Naive B cell (primary cell): ENCODE measurements at regions not wholly inside any gene's neighbourhood (a gene's known extent, or its start where the extent isn't known, plus 50 kb on each side); places are given as distances from the start of the nearest gene placed in this dataset.
"Not testable (repeated sequence)": the region's sequence is repeated elsewhere in the genome, so short reads cannot be mapped to it uniquely, and the experiment has no call there.

Source experiments
- ATAC-seq, 2 donors: fragments of 150-1000 bp; cut with Tn5 transposase; 2 replicates each; pipeline ENCODE4 v1.10.0; 2021; ENCODE audit warnings: low read depth in 2 of 2, mild to moderate bottlenecking in 2 of 2, moderate library complexity in 2 of 2
- DNase-seq: peaks from one replicate; pipeline ENCODE4 v3.0.0; 2022
- H3K27ac Mint-ChIP-seq, 6 donors: one replicate each; pipeline ENCODE4 v1.8.0; 2020 to 2022; ENCODE audit warnings: mild to moderate bottlenecking in 6 of 6, mixed read lengths in 6 of 6, moderate library complexity in 5 of 6, inconsistent platforms in 2 of 6
- H3K27me3 Mint-ChIP-seq, 3 donors: one replicate each; pipeline ENCODE4 v1.8.0; 2021 to 2022; ENCODE audit warnings: mixed read lengths in 3 of 3, mild to moderate bottlenecking in 1 of 3
- H3K36me3 Mint-ChIP-seq, 2 donors: one replicate each; pipeline ENCODE4 v1.8.0; 2020 to 2022; ENCODE audit warnings: mixed read lengths in 2 of 2, inconsistent platforms in 1 of 2, mild to moderate bottlenecking in 1 of 2
- H3K4me1 Mint-ChIP-seq, 3 donors: one replicate each; pipeline ENCODE4 v1.8.0; 2020 to 2022; ENCODE audit warnings: mixed read lengths in 3 of 3, inconsistent platforms in 1 of 3, mild to moderate bottlenecking in 1 of 3, moderate library complexity in 1 of 3
- H3K4me3 Mint-ChIP-seq, 8 donors: one replicate each; pipeline ENCODE4 v1.8.0; 2020 to 2022; ENCODE audit warnings: mild to moderate bottlenecking in 8 of 8, mixed read lengths in 8 of 8, moderate library complexity in 8 of 8, inconsistent platforms in 2 of 8
- H3K9me3 Mint-ChIP-seq, 7 donors: one replicate each; pipeline ENCODE4 v1.8.0; 2020 to 2022; ENCODE audit warnings: mixed read lengths in 7 of 7, mild to moderate bottlenecking in 5 of 7, inconsistent platforms in 2 of 7, moderate library complexity in 1 of 7

DNA sequence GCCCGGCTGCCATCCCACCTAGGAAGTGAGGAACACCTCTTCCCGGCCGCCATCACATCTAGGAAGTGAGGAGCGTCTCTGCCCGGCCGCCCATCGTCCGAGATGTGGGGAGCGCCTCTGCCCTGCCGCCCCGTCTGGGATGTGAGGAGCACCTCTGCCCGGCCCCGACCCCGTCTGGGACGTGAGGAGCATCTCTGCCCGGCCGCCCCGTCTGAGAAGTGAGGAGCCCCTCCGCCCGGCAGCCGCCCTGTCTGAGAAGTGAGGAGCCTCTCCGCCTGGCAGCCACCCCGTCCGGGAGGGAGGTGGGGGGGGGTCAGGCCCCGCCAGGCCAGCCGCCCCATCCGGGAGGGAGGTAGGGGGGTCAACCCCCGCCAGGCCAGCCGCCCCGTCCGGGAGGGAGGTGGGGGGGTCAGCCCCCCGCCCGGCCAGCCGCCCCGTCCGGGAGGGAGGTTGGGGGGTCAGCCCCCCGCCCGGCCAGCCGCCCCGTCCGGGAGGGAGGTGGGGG lies 330.0 kb downstream of the CBLN1 start:
- not testable (repeated sequence) for H3K4me3 Mint-ChIP-seq, H3K4me1 Mint-ChIP-seq, H3K9me3 Mint-ChIP-seq, H3K27me3 Mint-ChIP-seq, DNase-seq, H3K36me3 Mint-ChIP-seq, ATAC-seq, H3K27ac Mint-ChIP-seq

GRCh38 chr16:48950184-48950583 lies 331.5 kb downstream of the CBLN1 start:
- H3K36me3 Mint-ChIP-seq = no peaks in the 10 kb centered on the region
- H3K4me3 Mint-ChIP-seq = no peak overlapping the region
- H3K27me3 Mint-ChIP-seq = peaks cover 0 to 8% (median 0%) of the 10 kb centered on the region in 3 donors
- no peak for ATAC-seq
- H3K9me3 Mint-ChIP-seq = peaks cover 0 to 5% (median 2%) of the 10 kb centered on the region in 7 donors
- H3K4me1 Mint-ChIP-seq = no peaks in the 10 kb centered on the region
- no peak for DNase-seq
- no peak overlapping the region for H3K27ac Mint-ChIP-seq

GRCh38 chr16:48949636-48950035 lies 332.0 kb downstream of the CBLN1 start:
- ATAC-seq (no peak), DNase-seq (no peak)
- H3K4me3 Mint-ChIP-seq = no peak overlapping the region
- H3K36me3 Mint-ChIP-seq = no peaks in the 10 kb centered on the region
- peaks cover 0 to 5% (median 2%) of the 10 kb centered on the region in 7 donors for H3K9me3 Mint-ChIP-seq
- no peaks in the 10 kb centered on the region for H3K4me1 Mint-ChIP-seq
- H3K27ac Mint-ChIP-seq = no peak overlapping the region
- peaks cover 0 to 8% (median 0%) of the 10 kb centered on the region in 3 donors for H3K27me3 Mint-ChIP-seq

DNA sequence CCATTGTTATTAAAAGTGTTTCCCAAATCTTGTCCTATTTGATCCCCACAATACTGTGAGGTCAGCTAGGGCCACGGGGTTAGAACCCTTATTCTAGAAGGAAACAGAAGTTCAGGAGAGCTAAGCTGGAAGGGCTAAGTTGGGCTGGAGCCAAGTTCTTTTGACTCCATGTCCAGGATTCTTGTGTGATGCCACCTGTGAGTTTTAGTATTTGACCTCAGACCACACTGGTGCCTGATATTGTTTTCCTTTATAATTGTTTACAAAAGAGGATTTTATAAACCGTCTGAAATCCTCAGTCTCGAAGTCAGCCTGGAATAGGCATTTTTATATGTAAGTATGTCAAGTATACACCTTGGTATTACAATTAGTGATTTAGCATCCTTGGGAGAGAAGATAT lies 332.7 kb downstream of the CBLN1 start:
- H3K27me3 Mint-ChIP-seq = peaks cover 0 to 8% (median 5%) of the 10 kb centered on the region in 3 donors
- no peak overlapping the region for H3K27ac Mint-ChIP-seq
- no peaks in the 10 kb centered on the region for H3K36me3 Mint-ChIP-seq

GRCh38 chr16:48947371-48947713 lies 334.3 kb downstream of the CBLN1 start:
- Mint-ChIP-seq H3K27me3 (peaks cover 0 to 8% (median 5%) of the 10 kb centered on the region in 3 donors), H3K36me3 (no peaks in the 10 kb centered on the region), H3K27ac (no peak overlapping the region), H3K9me3 (peaks cover 0 to 10% (median 2%) of the 10 kb centered on the region in 7 donors), H3K4me3 (no peak overlapping the region), H3K4me1 (no peaks in the 10 kb centered on the region)
- ATAC-seq = no peak
- no peak for DNase-seq

More for the DNA sequence above, 332.7 kb downstream of the CBLN1 start:
- H3K4me1 Mint-ChIP-seq = no peaks in the 10 kb centered on the region
- ATAC-seq (no peak), DNase-seq (no peak)
- no peak overlapping the region for H3K4me3 Mint-ChIP-seq
- peaks cover 0 to 10% (median 2%) of the 10 kb centered on the region in 7 donors for H3K9me3 Mint-ChIP-seq

- no peaks in the 10 kb centered on the region for H3K36me3 Mint-ChIP-seq
- ATAC-seq (no peak), DNase-seq (no peak)
- H3K9me3 Mint-ChIP-seq = peaks cover 0 to 10% (median 2%) of the 10 kb centered on the region in 7 donors
- no peak overlapping the region for H3K27ac Mint-ChIP-seq
- peaks cover 0 to 8% (median 5%) of the 10 kb centered on the region in 3 donors for H3K27me3 Mint-ChIP-seq
- no peak overlapping the region for H3K4me3 Mint-ChIP-seq
- H3K4me1 Mint-ChIP-seq = no peaks in the 10 kb centered on the region
Observed at GRCh38 chr16:48946686-48947370, 334.8 kb downstream of the CBLN1 start.

DNA sequence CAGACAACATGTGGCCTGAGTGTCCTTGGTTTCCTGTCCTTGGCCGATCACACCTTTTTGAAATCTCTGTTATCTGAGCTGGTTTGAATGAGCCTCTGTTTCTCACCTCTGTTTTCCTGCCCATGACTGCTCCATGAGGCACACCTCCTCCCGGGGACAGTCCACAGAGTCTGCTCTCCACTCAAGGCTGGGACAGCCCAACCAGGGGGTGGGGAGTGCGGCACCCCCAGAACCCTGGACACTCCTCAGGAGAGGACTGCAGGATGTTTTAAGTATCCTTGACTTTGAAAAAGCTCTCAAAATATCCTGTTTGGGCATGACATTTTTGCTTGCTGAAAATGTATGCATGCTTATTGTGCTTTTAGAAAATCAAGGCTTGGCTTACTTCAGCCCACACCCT lies 333.0 kb upstream of the N4BP1 start:
- DNase-seq (no peak), ATAC-seq (no peak)
- Mint-ChIP-seq H3K9me3 (peaks cover 0 to 10% (median 2%) of the 10 kb centered on the region in 7 donors), H3K4me3 (no peak overlapping the region), H3K36me3 (no peaks in the 10 kb centered on the region), H3K27me3 (peaks cover 0 to 8% (median 5%) of the 10 kb centered on the region in 3 donors), H3K27ac (no peak overlapping the region), H3K4me1 (no peaks in the 10 kb centered on the region)

DNA sequence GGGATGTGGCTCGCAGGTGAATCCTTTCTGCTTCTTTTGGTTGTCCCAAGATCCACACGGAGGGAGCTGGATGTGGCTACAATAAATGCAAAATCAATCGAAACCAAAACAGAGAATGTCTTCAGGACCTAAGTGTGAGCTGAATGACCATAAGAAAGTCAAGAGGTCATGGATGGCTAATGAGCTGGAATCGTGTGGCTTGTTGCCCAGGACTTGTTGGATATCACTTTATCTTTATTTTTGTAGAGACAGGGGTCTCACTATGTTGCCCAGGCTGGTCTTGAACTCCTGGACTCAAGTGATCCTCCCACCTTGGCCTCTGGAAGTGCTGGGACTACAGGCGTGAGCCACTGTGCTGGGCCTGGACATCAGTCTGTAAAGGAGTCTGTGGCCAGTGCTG lies 326.8 kb upstream of the N4BP1 start:
- peaks cover 0 to 1% (median 0%) of the 10 kb centered on the region in 7 donors for H3K9me3 Mint-ChIP-seq
- DNase-seq (no peak), ATAC-seq (no peak)
- H3K4me3 Mint-ChIP-seq = peak overlapping the region in 1 of 8 donors; percentile 21
- H3K27ac Mint-ChIP-seq = no peak overlapping the region
- no peaks in the 10 kb centered on the region for H3K4me1 Mint-ChIP-seq
- H3K36me3 Mint-ChIP-seq = no peaks in the 10 kb centered on the region
- no peaks in the 10 kb centered on the region for H3K27me3 Mint-ChIP-seq

DNA sequence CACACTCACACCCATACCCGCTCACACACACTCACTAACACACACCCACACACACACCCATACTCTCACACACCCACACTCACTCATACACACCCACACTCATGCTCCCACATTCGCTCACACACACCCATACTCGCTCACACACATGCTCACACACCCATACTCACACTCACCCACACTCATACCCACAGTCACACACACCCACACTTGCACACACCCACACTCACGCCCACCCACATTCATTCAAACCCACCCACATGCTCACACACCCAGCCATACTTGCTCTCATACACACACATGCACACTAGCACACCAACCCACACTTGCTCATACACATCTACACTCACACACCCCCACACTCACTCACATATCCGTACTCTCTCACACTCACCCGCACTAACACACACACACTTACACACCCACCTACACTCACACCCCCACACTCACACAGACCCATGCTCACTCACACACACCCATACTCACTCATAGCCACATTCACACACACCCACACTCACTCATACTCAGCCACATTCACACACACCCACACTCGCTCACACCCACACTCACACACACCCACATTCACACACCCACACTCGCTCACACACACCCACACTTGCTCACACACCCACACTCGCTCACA lies 322.4 kb upstream of the N4BP1 start:
- ATAC-seq (no peak), DNase-seq (no peak)
- no peak overlapping the region for H3K27ac Mint-ChIP-seq
- H3K36me3 Mint-ChIP-seq = no peaks in the 10 kb centered on the region
- H3K27me3 Mint-ChIP-seq = no peaks in the 10 kb centered on the region
- H3K4me1 Mint-ChIP-seq = no peaks in the 10 kb centered on the region
- no peak overlapping the region for H3K4me3 Mint-ChIP-seq
- peaks cover 0 to 4% (median 0%) of the 10 kb centered on the region in 7 donors for H3K9me3 Mint-ChIP-seq

DNA sequence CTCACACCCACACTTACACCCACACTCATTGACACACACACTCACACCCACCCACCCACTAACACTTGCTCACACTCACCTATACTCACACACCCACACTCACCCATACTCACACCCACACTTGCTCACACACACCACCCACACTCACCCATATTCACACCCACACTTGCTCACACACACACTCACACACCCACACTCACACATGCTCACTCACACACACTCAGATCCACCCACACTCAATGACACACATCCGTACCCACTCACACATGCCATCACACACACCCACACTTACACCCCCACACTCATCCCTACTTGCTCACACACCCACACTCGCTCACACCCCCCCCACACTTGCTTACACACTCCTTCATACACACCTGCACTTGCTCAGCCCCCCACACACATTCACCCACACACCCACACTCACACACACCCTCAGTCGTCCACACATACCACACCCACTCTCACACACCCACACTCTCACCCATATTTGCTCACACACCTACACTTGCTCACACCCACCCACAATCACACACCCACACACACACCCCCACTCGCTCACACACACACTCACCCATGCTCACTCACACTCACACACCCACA lies 321.1 kb upstream of the N4BP1 start:
- no peak for ATAC-seq
- H3K27ac Mint-ChIP-seq = no peak overlapping the region
- H3K9me3 Mint-ChIP-seq = peaks cover 0 to 8% (median 4%) of the 10 kb centered on the region in 7 donors
- H3K4me1 Mint-ChIP-seq = no peaks in the 10 kb centered on the region
- no peaks in the 10 kb centered on the region for H3K36me3 Mint-ChIP-seq
- no peak for DNase-seq
- no peaks in the 10 kb centered on the region for H3K27me3 Mint-ChIP-seq
- H3K4me3 Mint-ChIP-seq = no peak overlapping the region

GRCh38 chr16:48919791-48920190 lies 309.8 kb upstream of the N4BP1 start:
- H3K36me3 Mint-ChIP-seq = no peaks in the 10 kb centered on the region
- no peak for ATAC-seq
- H3K27me3 Mint-ChIP-seq = no peaks in the 10 kb centered on the region

GRCh38 chr16:48918520-48919258 lies 308.7 kb upstream of the N4BP1 start:
- H3K36me3 Mint-ChIP-seq = no peaks in the 10 kb centered on the region
- DNase-seq (no peak), ATAC-seq (no peak)
- peaks cover 0 to under 1% (median 0%) of the 10 kb centered on the region in 3 donors for H3K27me3 Mint-ChIP-seq
- no peak overlapping the region for H3K4me3 Mint-ChIP-seq
- H3K27ac Mint-ChIP-seq = no peak overlapping the region
- no peaks in the 10 kb centered on the region for H3K4me1 Mint-ChIP-seq
- peaks cover 0 to 15% (median 2%) of the 10 kb centered on the region in 7 donors for H3K9me3 Mint-ChIP-seq

More at GRCh38 chr16:48919791-48920190, 309.8 kb upstream of the N4BP1 start:
- H3K4me3 Mint-ChIP-seq = no peak overlapping the region
- no peaks in the 10 kb centered on the region for H3K4me1 Mint-ChIP-seq
- no peak overlapping the region for H3K27ac Mint-ChIP-seq
- DNase-seq = no peak
- peaks cover 0 to 14% (median 2%) of the 10 kb centered on the region in 7 donors for H3K9me3 Mint-ChIP-seq

DNA sequence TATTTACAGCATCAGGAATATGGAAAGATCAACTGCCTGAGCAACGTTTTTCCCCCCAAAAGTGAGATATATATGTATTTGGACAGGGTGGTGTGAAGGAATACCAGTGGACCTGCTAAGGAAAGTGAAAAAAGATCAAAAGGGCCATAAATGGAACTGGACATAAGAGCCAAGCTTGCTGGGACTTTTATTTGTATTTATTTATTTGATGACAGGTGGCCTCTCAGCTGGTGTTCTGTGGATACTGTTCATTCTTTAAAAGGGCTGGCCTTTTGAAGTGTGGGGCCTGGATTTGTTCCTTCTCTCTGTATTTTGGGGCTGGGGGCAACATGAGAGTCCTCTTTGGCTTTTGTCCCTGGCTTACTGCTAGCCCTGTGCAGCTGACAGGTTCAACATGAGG lies 306.6 kb upstream of the N4BP1 start:
- Mint-ChIP-seq H3K9me3 (peaks cover 0 to 19% (median 1%) of the 10 kb centered on the region in 7 donors), H3K36me3 (no peaks in the 10 kb centered on the region), H3K27ac (no peak overlapping the region), H3K4me1 (no peaks in the 10 kb centered on the region), H3K4me3 (peak overlapping the region in 1 of 8 donors; percentile 31), H3K27me3 (peaks cover 0 to 6% (median 0%) of the 10 kb centered on the region in 3 donors)
- DNase-seq (no peak), ATAC-seq (no peak)
